ENCODE measurements at regions not wholly inside any gene's neighbourhood (a gene's known extent, or its start where the extent isn't known, plus 50 kb on each side); places are given as distances from the start of the nearest gene placed in this dataset.

- TF ChIP-seq RELB (IDR thresholded peaks at IDR 0.05; ENCODE audit: low read depth): no peak
- no peak for TF ChIP-seq YBX1 (IDR thresholded peaks at IDR 0.05)
- no peak for TF ChIP-seq ZNF24 (IDR thresholded peaks at IDR 0.05)
- TF ChIP-seq ZZZ3 (IDR thresholded peaks at IDR 0.05; ENCODE audit: control insufficient read depth, insufficient read length, low read depth): no peak
- no peak for TF ChIP-seq ZBTB4 (CRISPR knock-in tag; IDR thresholded peaks at IDR 0.05)
- no peak for TF ChIP-seq BHLHE40 (IDR thresholded peaks at IDR 0.05; ENCODE audit: borderline replicate concordance in 1 of 2, low read depth in 2 of 2, low read length in 1 of 2)
- no peak for TF ChIP-seq E2F4 (IDR thresholded peaks at IDR 0.05; ENCODE audit: low read depth, low read length)
- no peak for TF ChIP-seq SIN3A (IDR thresholded peaks at IDR 0.05; ENCODE audit: low read depth, low read length)
- no peak for TF ChIP-seq MAX (IDR thresholded peaks at IDR 0.05; ENCODE audit: low read depth, low read length)
- TF ChIP-seq PKNOX1 (IDR thresholded peaks at IDR 0.05): no peak
Measured at GRCh38 chr4:160887668-160888067, 1276.1 kb downstream of the FSTL5 start (continued).
